ENCODE measurements at regions not wholly inside any gene's neighbourhood (a gene's known extent, or its start where the extent isn't known, plus 50 kb on each side); places are given as distances from the start of the nearest gene placed in this dataset.

DNA sequence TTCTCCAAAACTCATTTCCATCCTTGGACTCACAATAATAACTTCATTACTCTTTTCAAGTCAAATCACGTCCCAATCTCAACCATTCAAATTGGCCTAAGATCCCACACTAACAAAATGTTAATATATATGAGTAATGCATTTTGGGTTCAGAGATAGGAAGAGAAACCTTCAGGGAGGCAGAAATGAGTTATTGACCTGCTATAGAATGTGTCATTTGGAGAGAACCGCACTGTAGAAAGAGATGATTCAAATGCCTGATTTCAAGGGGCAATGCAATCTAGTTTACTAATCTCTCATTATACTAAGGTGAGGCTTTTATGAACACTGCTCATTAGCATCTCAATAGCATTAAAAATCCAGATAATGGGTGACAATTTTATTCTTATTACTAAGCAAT is 1595.0 kb upstream of the GOT2 start:
- no peak overlapping the region for H3K4me3 ChIP-seq (replicated peaks in 1 of 2; ENCODE audit: low read depth in 2 of 2, low read length in 2 of 2)
- TF ChIP-seq, protein P1, sequence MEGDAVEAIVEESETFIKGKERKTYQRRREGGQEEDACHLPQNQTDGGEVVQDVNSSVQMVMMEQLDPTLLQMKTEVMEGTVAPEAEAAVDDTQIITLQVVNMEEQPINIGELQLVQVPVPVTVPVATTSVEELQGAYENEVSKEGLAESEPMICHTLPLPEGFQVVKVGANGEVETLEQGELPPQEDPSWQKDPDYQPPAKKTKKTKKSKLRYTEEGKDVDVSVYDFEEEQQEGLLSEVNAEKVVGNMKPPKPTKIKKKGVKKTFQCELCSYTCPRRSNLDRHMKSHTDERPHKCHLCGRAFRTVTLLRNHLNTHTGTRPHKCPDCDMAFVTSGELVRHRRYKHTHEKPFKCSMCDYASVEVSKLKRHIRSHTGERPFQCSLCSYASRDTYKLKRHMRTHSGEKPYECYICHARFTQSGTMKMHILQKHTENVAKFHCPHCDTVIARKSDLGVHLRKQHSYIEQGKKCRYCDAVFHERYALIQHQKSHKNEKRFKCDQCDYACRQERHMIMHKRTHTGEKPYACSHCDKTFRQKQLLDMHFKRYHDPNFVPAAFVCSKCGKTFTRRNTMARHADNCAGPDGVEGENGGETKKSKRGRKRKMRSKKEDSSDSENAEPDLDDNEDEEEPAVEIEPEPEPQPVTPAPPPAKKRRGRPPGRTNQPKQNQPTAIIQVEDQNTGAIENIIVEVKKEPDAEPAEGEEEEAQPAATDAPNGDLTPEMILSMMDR (IDR thresholded peaks at IDR 0.05; ENCODE audit: low read depth, low read length): no peak
- DNase-seq (ENCODE audit: low read depth in 2 of 2): no peak

DNA sequence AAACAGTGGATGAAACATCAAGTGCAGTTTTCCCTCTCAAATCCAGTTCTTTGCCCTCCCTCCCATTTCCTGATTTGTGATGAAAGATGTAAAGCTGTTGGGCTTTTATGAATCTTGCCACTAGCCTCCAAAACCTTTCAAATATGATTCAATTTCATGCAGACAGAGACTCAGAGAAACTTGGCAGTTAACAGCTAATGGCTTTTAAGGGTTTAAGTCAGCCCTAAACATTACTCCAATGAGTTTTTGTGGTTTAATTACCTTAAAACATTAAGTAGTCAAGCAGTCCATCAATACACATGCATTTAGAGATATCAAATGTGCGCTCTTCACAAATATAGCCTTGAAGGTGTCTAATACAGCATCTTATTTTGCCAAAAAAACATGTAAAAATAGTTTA is 1594.0 kb upstream of the GOT2 start:
- no peak overlapping the region for H3K4me3 ChIP-seq (replicated peaks in 1 of 2; ENCODE audit: low read depth in 2 of 2, low read length in 2 of 2)
- TF ChIP-seq, protein P1 (IDR thresholded peaks at IDR 0.05; ENCODE audit: low read depth, low read length): no peak
- no peak for DNase-seq (ENCODE audit: low read depth in 2 of 2)

DNA sequence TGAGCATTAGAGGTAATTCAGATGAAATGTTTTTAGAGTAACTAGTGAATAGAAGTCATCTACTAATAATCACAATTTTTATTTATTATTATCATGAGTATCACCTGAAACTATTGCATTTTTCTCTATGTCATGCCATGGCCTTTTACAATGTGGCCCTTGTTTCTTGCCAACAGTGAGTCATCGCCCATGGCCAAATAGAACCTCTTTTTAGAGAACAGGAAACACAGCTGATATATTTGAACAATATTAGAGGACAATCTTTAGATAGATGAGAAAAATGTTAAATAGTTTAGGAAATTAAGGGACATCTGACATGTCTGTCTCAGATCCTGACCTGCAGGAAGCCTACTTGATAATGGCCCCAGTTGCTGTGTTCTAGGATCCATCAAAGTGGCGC is 1584.4 kb upstream of the GOT2 start:
- no peak for DNase-seq (ENCODE audit: low read depth in 2 of 2)
- H3K4me3 ChIP-seq (replicated peaks in 1 of 2; ENCODE audit: low read depth in 2 of 2, low read length in 2 of 2): no peak overlapping the region
- TF ChIP-seq, protein P1 (IDR thresholded peaks at IDR 0.05; ENCODE audit: low read depth, low read length): no peak

DNA sequence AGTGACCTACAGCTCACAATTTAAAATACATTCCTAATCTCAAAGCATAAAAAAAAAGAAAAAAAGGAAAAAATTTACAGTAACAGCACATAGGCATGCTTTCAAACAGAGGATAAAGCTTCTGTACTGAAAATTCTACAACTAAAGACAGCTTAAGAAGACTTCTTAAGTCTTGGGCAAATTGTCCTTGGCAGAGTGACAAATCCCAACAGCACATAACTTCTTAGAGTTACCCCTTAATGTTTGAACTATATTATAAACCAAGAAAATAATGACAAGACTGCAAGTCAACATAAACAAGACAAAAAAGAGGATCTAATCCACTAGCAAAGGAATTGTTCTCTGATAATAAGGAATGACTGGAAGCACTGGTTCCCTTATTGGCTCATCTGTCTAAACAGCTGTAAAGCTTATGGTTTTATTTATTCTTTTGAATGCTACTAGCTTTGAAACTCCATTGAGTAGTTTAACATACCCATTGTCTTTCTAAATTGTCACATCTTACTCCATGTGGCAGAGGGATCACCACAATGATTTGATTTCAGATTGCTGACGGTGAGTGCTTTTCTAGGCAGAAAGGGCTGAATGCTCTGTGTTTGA is 1576.8 kb upstream of the GOT2 start:
- H3K4me3 ChIP-seq (replicated peaks in 1 of 2; ENCODE audit: low read depth in 2 of 2, low read length in 2 of 2): no peak overlapping the region
- TF ChIP-seq, protein P1 (IDR thresholded peaks at IDR 0.05; ENCODE audit: low read depth, low read length): no peak
- no peak for DNase-seq (ENCODE audit: low read depth in 2 of 2)

DNA sequence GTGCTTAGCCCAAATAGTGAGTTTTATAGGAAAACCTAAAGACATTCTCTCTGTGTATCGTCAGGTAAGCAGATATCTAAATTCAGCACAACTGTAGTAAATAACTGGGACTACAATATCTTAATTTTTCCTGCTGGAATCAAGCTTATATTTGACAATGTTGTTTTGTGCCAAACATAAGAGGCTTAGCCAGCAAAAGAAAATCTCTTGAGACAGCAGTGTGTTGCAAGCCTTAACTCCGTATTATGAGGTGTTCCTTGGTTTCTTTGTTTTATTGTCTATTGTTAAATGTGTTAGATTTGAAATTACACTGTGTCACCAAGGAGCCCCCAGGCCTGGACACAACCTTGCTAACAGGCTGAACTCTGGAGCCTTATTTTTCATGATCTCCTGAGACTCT is 1570.6 kb upstream of the GOT2 start:
- no peak overlapping the region for H3K4me3 ChIP-seq (replicated peaks in 1 of 2; ENCODE audit: low read depth in 2 of 2, low read length in 2 of 2)
- DNase-seq (ENCODE audit: low read depth in 2 of 2): no peak
- TF ChIP-seq, protein P1 (IDR thresholded peaks at IDR 0.05; ENCODE audit: low read depth, low read length): no peak

DNA sequence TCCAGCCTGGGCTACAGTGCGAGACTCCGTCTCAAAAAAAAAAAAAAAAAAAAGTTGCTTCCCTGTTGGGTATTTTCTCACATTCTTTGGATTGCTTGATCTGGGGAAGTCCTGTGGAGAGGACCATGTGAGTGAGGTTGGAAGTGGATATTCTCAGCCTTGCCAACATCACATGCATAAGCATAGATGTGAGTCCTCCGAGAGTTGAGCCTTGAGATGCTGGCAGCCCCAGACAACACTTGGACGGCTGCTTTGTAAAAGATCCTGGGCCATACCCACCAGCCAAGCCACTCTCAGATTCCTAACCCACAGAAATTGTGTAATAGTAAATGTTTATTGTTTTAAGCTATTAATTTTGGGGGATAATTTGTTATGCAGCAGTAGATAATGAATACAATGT is 1570.0 kb upstream of the GOT2 start:
- no peak overlapping the region for H3K4me3 ChIP-seq (replicated peaks in 1 of 2; ENCODE audit: low read depth in 2 of 2, low read length in 2 of 2)
- TF ChIP-seq, protein P1 (IDR thresholded peaks at IDR 0.05; ENCODE audit: low read depth, low read length): no peak
- DNase-seq (ENCODE audit: low read depth in 2 of 2): no peak

DNA sequence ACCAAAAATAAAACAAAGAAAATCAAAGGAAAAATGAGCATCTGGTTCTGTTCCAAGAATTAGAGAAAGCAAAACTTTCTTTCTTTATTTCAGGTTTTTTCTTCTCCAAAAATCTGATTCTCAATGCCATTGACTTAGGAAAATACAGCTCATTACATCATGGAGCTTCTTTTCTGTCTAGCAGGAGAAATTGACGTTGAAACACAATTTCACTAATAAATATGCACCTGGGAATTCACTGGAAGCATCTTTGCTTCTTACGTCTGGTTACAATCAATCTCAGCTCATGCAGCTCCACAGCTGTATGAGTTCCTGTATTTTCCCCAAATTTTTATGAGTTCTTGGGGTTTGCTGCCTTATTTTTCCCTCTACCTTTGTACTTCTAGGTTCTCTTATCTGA is 1568.6 kb upstream of the GOT2 start:
- no peak for DNase-seq (ENCODE audit: low read depth in 2 of 2)
- TF ChIP-seq, protein P1 (IDR thresholded peaks at IDR 0.05; ENCODE audit: low read depth, low read length): no peak
- no peak overlapping the region for H3K4me3 ChIP-seq (replicated peaks in 1 of 2; ENCODE audit: low read depth in 2 of 2, low read length in 2 of 2)
